ENCODE measurements at regions not wholly inside any gene's neighbourhood (a gene's known extent, or its start where the extent isn't known, plus 50 kb on each side); places are given as distances from the start of the nearest gene placed in this dataset.

GRCh38 chr2:144663207-144663606 lies 143.3 kb upstream of the ZEB2 start:
- no peak for TF ChIP-seq CTCF (conservative IDR thresholded peaks at IDR 0.05)
- Histone ChIP-seq H4K8ac (replicated peaks; ENCODE audit: insufficient read length, low read depth, low read length) (no peak overlapping the region), H3K27ac (ENCODE audit: insufficient read length, low read depth, low read length) (no peak overlapping the region), H3K27me3 (ENCODE audit: insufficient read depth, low read length) (no peaks in the 10 kb centered on the region), H2BK20ac (ENCODE audit: low read depth, low read length, poor library complexity, severe bottlenecking) (no peak overlapping the region), H2BK15ac (ENCODE audit: low read depth, low read length) (no peak overlapping the region), H3T11ph (ENCODE audit: low read length) (no peak overlapping the region), H3K9ac (ENCODE audit: extremely low read depth, insufficient read length, low read length) (no peak overlapping the region), H3K14ac (ENCODE audit: insufficient read depth, low read length) (no peak overlapping the region), H3K56ac (ENCODE audit: insufficient read length, low read depth, low read length) (no peak overlapping the region), H3K4me2 (ENCODE audit: insufficient read depth, insufficient read length, low read length) (no peak overlapping the region), H3K9me3 (ENCODE audit: control insufficient read depth, low read depth, low read length) (no peaks in the 10 kb centered on the region), H4K20me1 (ENCODE audit: control insufficient read depth, insufficient read depth, insufficient read length) (no peaks in the 10 kb centered on the region), H3K4ac (ENCODE audit: low read depth, low read length) (no peak overlapping the region), H4K91ac (ENCODE audit: insufficient read length, low read depth, low read length) (no peak overlapping the region), H2BK120ac (ENCODE audit: low read depth, low read length, poor library complexity, severe bottlenecking) (no peak overlapping the region), H2AK5ac (ENCODE audit: insufficient read length, low read length) (no peak overlapping the region), H2BK5ac (ENCODE audit: insufficient read length, low read length) (no peak overlapping the region), H2AFZ (ENCODE audit: low read length) (no peak overlapping the region), H4K5ac (ENCODE audit: insufficient read length, low read depth, low read length) (no peak overlapping the region), H3K79me2 (ENCODE audit: insufficient read depth, low read length) (no peaks in the 10 kb centered on the region; the same call in 1 of the 2 replicates), H3K23me2 (ENCODE audit: insufficient read length, low read depth, low read length, poor library complexity, severe bottlenecking) (no peaks in the 10 kb centered on the region), H3K4me1 (ENCODE audit: insufficient read depth, low read length) (no peaks in the 10 kb centered on the region; the same call in 1 of the 2 replicates), H3K23ac (ENCODE audit: insufficient read length, low read depth, low read length) (no peak overlapping the region), H3K79me1 (ENCODE audit: insufficient read depth, low read depth, low read length, poor library complexity, severe bottlenecking) (no peaks in the 10 kb centered on the region), H3K18ac (ENCODE audit: insufficient read length, low read depth, low read length) (no peak overlapping the region), H2BK12ac (ENCODE audit: insufficient read length, low read depth, low read length) (no peak overlapping the region)
- Mint-ChIP-seq H3K27me3 (ENCODE audit: low read depth) (no peaks in the 10 kb centered on the region), H3K36me3 (ENCODE audit: insufficient read depth in 1 of 3, low read depth in 3 of 3) (no peaks in the 10 kb centered on the region), H3K9me3 (no peaks in the 10 kb centered on the region), H3K27ac (no peak overlapping the region), H3K4me1 (peaks cover 23 to 36% of the 10 kb centered on the region in 2 experiments), H3K4me3 (no peak overlapping the region)
- DNase-seq: no peak
- WGBS (ENCODE audit: extremely low coverage, insufficient read length, low lambda C conversion rate): no CpG with 5 or more reads among the region's 6 CpGs
